Left lobe of liver (tissue), 2 donors: ENCODE measurements at regions not wholly inside any gene's neighbourhood (a gene's known extent, or its start where the extent isn't known, plus 50 kb on each side); places are given as distances from the start of the nearest gene placed in this dataset.
"Not testable (repeated sequence)": the region's sequence is repeated elsewhere in the genome, so short reads cannot be mapped to it uniquely, and the experiment has no call there.

Experiments used
- ATAC-seq: fragments of 200-7000 bp; cut with Tn5 transposase; one replicate; pipeline ENCODE4 v1.9.1; 2020; ENCODE audit warnings: mild to moderate bottlenecking, moderate library complexity
- DNase-seq: peaks from one replicate; pipeline ENCODE4 v3.0.0-alpha.2; 2020; ENCODE audit warnings: low spot score
- donor health status: DM: no; HTN: no; CAD: no; lungs with moderate emphysema.
- donor health status: DM: no; HTN: yes; CAD: no.

DNA sequence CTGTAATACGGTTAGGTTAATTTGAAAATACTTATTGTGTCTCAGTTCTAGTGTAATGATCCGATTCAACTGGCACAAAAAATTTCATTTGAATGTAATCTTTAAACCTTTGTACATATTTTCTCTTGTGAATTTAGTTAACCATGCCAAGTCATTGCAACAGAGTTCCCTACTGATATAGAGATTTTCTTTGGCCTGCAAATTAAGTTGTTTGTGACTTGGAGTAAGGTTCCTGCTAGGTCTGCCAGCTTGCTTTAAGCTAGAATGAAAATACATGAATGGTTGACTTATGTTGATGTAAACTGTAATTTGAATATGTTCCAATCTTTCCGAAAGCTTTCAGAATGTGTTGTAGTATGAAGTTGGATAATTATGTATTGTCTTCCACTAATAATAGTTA lies 1004.1 kb upstream of the EDIL3 start:
- ATAC-seq = peak; percentile 91
- DNase-seq = no peak

DNA sequence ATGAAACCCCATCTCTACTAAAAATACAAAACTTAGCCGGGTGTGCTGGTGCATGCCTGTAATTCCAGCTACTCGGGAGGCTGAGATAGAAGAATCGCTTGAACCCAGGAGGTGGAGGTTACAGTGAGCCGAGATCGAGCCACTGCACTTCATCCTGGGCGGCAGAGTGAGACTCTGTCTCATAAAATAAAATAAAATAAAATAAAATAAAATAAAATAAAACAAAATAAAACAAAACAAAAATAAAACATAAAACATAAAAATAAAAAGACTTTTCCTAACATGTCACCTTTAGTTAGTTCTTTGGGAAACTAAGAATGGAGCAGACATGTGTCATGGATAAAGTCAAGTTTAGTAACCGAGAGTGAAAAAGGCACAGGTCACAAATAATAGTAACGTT lies 1007.6 kb upstream of the EDIL3 start:
- ATAC-seq = not testable (repeated sequence)

GRCh38 chr5:85395526-85395925 lies 1010.8 kb upstream of the EDIL3 start:
- DNase-seq = no peak
- ATAC-seq = peak; percentile 86

More for the DNA sequence above, 1007.6 kb upstream of the EDIL3 start:
- DNase-seq = not testable (repeated sequence)

DNA sequence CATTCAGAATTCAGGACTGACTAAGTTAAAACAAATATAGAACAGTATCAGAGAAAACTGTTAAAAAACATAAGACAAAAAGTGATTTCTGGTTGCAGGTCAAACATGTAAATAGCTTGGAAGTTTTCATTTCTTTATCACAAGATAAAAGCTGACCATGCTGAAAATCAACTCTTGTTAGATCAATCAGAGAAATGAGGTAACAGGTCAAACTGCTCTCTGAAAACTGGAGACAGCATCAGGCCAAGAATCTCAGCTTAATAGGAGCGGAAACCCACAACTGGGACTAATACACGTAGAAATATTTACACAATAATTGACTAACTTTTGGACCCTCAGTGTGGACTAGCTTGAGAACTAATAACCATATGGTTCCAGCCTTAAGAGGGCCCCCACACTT lies 1012.8 kb upstream of the EDIL3 start:
- DNase-seq (no peak), ATAC-seq (peak; percentile 87)

DNA sequence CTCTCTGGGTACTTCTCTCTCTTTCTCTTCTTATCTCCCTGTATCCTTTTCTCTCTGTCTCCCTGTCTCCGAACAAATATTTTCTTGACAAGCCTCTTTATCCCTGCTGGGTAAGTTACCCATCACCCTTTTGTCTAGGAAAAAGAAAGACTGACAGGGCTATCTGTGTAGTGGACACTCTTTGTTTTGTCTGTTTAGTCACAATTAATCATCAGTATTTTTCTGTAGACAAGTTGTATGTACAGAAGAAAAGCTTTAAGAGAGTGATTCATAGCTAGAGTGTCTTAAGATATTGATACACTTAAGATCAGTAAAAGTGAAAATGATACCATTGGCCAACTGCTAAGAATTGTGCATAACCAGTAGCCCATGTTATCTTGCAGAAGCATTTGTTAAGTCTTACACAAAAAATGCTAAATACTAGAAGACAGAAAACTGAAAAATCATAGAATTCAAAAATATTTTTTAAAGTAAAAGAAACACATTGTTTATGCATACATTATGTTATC lies 1043.8 kb upstream of the EDIL3 start:
- ATAC-seq = no peak
- DNase-seq = no peak

- not testable (repeated sequence) for DNase-seq, ATAC-seq
These were observed 1047.0 kb upstream of the EDIL3 start for GRCh38 chr5:85431726-85432125.

DNA sequence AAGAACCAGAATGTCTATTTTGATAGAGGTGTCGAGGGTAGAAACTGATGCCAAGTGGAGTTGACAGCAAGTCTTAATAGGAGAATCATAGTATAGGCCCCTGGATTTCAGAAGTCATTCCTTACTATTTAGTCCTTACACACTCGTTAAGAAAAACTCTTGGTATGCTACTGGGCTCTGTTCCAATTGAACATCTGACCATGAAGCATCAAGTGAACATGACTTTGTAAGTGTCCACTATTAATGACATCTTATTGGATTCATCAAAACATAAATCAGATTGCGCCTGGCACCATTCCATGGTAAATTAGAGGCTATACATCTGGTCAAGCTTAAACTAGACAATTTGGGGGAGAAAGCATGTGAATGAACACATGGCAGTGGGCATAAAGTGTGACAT lies 1056.5 kb upstream of the EDIL3 start:
- DNase-seq = no peak
- ATAC-seq = no peak

DNA sequence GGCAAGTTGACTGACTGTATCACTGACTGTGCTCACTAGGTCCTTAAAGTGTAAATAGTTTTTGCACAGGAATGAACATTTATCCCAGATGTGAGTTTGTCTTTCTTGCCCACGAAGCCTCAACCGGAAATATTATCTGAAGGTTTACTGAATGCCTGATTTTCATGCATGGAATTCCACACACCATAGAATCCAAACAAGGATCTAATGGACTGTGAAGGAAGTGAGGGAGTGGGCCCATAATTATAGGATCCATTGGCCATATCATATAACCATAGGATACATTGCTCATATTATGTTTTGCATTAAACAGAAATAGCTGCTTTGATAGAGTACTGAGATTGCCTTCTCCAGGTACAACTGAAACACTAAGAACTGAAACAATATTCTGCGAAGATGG lies 1057.2 kb upstream of the EDIL3 start:
- DNase-seq (no peak), ATAC-seq (no peak)

- DNase-seq (no peak), ATAC-seq (no peak)
These were observed 1067.8 kb upstream of the EDIL3 start for GRCh38 chr5:85452322-85453025.

- no peak for ATAC-seq
- no peak for DNase-seq
These were observed 1068.3 kb upstream of the EDIL3 start for GRCh38 chr5:85453026-85453349.

- no peak for DNase-seq
- no peak for ATAC-seq
These were observed 1073.6 kb upstream of the EDIL3 start for GRCh38 chr5:85458319-85458718.

DNA sequence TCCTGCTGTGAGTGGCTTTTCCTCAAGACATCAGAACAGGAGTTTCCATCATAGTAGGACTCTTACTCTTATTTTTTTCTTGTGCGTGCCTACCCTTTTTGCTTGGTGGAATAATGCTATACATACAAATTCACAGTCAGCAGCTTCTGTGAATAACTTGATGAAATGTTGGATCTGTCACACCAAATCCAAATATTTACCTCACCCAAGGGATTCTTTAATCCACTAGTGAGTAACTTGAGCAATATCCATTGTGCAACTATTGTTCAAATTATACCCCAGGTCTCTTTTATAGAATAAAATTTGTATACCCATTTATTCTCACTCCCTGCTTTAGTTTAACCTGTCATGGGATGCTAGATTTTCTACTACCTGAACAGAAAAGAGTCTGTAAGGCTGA lies 1078.3 kb upstream of the EDIL3 start:
- ATAC-seq (peak; percentile 50), DNase-seq (no peak)

DNA sequence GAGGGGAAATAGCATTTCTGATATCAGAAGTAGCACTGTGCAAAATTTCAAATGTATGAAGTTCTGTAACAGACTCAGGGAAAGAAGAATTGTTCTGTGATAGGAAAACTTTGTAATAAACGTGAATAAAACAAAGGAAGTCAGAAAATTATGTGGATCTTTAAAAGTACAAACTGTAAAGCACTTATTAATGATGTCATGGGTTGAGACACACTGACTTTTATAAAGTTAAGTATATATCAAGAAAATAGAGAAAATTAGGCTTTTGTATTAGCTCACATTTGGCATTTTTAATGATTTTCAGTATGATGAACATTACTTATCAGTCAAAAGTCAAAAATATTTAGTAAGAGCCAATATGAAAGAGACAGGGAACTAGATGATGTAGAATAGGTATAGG lies 1081.7 kb upstream of the EDIL3 start:
- no peak for DNase-seq
- no peak for ATAC-seq

DNA sequence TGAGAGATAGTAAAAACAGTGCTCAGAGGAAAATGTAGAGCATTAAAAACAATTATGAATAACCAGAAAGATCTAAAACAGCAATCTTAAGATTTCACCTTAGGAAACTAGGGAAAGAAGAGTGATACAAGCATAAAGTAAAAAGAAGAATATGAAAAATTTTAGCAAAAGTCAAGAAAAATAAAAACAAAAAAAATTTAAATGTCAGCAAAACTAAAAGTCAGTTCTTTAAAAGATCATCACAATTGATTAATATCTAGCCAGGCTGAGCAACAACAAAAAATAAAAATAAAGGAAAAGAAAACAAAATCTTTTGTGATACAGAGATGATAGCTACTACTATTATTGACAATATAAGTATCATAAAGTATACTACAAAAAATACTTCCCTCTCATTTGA lies 1088.1 kb upstream of the EDIL3 start:
- DNase-seq = no peak
- ATAC-seq = no peak

DNA sequence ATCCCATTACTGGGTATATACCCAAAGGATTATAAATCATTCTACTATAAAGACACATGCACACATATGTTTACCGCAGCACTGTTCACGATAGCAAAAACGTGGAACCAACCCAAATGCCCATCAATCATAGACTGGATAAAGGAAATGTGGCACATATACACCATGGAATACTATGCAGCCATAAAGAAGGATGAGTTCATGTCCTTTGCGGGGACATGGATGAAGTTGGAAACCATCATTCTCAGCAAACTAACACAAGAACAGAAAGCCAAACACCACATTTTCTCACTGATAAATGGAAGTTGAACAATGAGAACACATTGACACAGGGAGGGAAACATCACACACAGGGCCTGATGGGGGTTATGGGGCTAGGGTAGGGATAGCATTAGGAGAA lies 1090.5 kb upstream of the EDIL3 start:
- DNase-seq, ATAC-seq: not testable (repeated sequence)

DNA sequence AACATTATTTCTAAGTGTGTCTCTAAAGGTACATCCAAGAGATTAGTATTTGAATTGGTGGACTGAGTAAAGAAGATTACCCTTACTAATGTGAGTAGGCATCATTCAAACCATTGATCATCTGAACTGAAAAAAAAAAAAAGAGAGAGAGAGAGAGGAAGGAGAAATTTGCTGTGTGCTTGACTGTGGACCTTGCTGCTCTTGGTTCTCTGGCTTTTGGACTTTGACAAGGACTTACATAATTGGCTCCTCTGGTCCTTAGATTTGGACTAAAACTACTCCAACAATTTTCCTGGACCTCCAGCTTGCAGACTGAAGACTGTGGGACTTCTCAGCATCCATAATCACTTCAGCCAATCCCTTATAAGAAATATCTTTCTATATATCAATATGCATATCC lies 1091.9 kb upstream of the EDIL3 start:
- no peak for DNase-seq

DNA sequence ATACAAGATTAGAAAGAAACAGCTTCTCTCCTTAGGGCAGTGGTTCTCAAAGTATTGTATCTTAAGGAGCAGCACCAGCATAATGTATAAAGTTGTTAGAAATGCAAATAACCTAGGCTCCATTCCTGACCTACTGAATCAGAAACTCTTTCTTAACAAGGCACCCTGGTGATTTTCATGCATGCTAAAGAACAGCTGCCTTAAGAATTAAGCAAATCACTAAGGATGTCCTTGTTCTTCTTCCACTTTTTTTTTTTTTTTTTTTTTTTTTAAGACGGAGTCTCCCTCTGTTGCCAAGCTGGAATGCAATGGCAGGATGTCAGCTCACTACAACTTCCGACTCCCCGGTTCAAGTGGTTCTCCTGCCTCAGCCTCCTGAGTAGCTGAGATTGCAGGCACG lies 1095.2 kb upstream of the EDIL3 start:
- no peak for ATAC-seq
- DNase-seq = no peak

More for the DNA sequence above, 1091.9 kb upstream of the EDIL3 start:
- peak; percentile 48 for ATAC-seq

DNA sequence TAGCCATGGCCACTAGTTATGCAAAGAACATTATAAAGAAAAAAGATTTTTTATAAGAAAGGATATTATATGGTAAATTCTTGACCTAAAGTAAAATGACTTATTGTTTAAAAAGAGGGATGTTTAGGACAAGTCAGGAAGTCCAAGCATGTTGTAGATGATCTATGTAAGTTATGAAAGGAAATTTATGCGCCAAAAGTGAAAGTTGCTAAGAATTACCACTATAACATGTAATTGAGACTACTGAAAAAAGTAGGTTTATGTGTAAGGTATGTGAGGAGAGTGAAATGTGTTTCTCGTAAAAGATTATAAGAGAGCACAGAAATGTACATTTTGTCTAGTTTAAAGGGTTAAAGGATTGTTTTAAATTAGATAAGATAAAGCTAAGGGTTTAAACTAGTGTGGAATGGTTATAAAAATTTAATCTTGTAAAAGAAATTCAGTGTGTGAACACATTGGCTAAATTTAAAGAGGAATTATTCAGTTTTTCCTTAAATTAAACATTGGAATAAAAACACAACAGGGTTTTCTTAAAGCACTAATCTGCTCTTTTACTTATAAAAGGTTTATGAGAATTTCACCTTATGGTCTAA lies 1100.4 kb upstream of the EDIL3 start:
- DNase-seq (no peak), ATAC-seq (no peak)

- DNase-seq = no peak
- ATAC-seq = no peak
These were observed 1103.6 kb upstream of the EDIL3 start for GRCh38 chr5:85488295-85488694.

DNA sequence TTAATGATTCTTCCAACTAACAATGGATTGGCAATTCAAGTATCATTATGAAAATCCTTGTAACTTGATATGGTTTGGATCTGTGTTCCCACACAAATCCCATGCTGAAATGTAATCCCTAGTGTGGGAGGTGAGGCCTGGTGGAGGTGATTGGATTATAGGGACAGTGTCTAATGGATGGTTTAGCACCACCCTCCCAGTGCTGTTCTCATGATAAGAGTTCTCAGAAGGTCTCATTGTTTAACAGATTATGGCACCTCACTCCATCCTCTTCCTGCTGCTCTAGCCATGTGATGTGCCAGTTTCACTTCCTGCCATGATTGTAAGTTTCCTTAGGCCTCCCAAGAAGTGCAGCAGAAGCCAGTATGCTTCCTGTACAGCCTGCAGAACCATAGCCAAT lies 1116.2 kb upstream of the EDIL3 start:
- no peak for ATAC-seq
- DNase-seq = no peak

GRCh38 chr5:85512896-85513295 lies 1104.8 kb upstream of the COX7C start:
- DNase-seq (no peak), ATAC-seq (no peak)

DNA sequence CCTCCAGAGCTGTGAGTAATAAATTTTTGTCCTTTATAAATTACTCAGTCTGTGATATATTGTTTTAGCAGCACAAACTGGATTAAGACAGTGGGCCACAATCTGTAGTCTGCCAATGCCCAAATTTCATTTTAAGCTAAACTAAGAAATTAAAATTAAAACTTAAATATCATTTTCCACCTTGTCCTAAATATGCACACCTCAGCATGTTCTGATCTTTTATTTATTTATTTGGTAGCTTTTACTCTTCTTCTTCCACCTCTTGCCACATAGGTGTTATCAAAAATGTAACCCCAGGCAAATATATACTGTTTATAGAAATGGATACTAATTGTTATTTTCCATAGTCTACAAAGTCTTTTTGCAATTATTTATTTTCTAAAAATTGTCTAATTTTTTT lies 1102.2 kb upstream of the COX7C start:
- no peak for ATAC-seq
- DNase-seq = no peak

- DNase-seq = no peak
- ATAC-seq = no peak
These were observed 1100.4 kb upstream of the COX7C start for GRCh38 chr5:85517386-85517785.
